ENCODE measurements at regions not wholly inside any gene's neighbourhood (a gene's known extent, or its start where the extent isn't known, plus 50 kb on each side); places are given as distances from the start of the nearest gene placed in this dataset.

DNA sequence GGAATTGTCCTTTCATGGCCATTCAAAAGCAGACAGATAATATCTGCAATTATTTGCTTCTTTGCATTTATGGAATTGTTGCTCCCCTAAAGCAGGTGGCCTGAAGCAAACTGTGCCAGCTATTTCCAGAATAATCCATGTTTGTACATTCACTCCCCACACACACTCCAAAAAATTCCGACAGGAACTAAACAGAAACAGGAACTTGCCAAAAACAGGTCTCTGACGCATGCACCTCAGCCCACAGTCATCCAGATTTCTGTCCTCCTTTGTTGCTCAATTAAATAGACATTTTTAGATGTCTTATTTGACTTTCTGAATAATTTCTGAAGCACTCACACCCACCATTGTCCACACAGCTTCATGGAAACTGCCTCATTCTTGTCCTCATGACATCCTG lies 71.5 kb upstream of the EDNRA start:
- DNase-seq = no peak
- Mint-ChIP-seq H3K9me3 (peaks cover 0 to 8% (median 4%) of the 10 kb centered on the region in 8 donors), H3K4me1 (no peaks in the 10 kb centered on the region), H3K27ac (no peak overlapping the region), H3K27me3 (no peaks in the 10 kb centered on the region), H3K4me3 (no peak overlapping the region), H3K36me3 (no peaks in the 10 kb centered on the region)
- intact Hi-C loops (cut with micrococcal nuclease) = no loop called here
- no peaks in the 10 kb centered on the region for H3K9me3 ChIP-seq (ENCODE audit: control insufficient read depth in 1 of 2, low read length in 2 of 2)
- no peak overlapping the region for H3K4me3 ChIP-seq (ENCODE audit: low read length in 2 of 2)
- ChIA-PET CTCF (ENCODE audit: partially characterized antibody) (no interaction called here), POLR2A (ENCODE audit: partially characterized antibody) (no interaction called here)
- no peaks in the 10 kb centered on the region for H3K27me3 ChIP-seq (ENCODE audit: insufficient read depth, low read length)
- H3K36me3 ChIP-seq (ENCODE audit: insufficient read depth, low read length) = no peaks in the 10 kb centered on the region
- H3K27ac ChIP-seq (ENCODE audit: low read depth, low read length) = no peak overlapping the region
- no peaks in the 10 kb centered on the region for H3K4me1 ChIP-seq (ENCODE audit: insufficient read depth, low read length)

DNA sequence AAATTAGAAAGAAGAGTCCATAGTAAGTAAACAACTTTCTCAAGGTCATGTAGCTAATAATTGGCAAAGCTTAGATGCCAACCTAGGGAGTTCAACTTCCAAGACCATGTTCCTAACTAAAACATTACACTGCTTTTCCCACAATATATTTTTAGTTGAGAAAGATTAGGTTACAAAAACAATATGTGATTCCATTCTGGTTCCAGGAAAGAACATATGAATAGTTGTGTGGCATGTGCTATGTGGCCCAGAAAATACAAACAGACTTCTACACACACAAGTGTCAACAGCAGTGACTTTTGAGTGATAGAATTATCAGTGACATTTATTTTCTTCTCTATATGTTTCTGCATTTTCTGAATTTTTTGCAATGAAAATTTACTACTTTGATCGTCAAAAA lies 62.7 kb upstream of the EDNRA start:
- H3K9me3 ChIP-seq (ENCODE audit: control insufficient read depth in 1 of 2, low read length in 2 of 2) = no peaks in the 10 kb centered on the region
- no peak for DNase-seq
- Mint-ChIP-seq H3K36me3 (no peaks in the 10 kb centered on the region), H3K9me3 (peaks cover 0 to 11% (median 4%) of the 10 kb centered on the region in 8 donors), H3K27me3 (no peaks in the 10 kb centered on the region), H3K4me3 (no peak overlapping the region), H3K27ac (no peak overlapping the region), H3K4me1 (no peaks in the 10 kb centered on the region)
- H3K27me3 ChIP-seq (ENCODE audit: insufficient read depth, low read length) = no peaks in the 10 kb centered on the region
- intact Hi-C loops (cut with micrococcal nuclease) = no loop called here
- POLR2A ChIA-PET (ENCODE audit: partially characterized antibody) = no interaction called here
- CTCF ChIA-PET (ENCODE audit: partially characterized antibody) = no interaction called here
- H3K36me3 ChIP-seq (ENCODE audit: insufficient read depth, low read length) = no peaks in the 10 kb centered on the region
- no peak overlapping the region for H3K4me3 ChIP-seq (ENCODE audit: low read length in 2 of 2)
- no peaks in the 10 kb centered on the region for H3K4me1 ChIP-seq (ENCODE audit: insufficient read depth, low read length)
- no peak overlapping the region for H3K27ac ChIP-seq (ENCODE audit: low read depth, low read length)

DNA sequence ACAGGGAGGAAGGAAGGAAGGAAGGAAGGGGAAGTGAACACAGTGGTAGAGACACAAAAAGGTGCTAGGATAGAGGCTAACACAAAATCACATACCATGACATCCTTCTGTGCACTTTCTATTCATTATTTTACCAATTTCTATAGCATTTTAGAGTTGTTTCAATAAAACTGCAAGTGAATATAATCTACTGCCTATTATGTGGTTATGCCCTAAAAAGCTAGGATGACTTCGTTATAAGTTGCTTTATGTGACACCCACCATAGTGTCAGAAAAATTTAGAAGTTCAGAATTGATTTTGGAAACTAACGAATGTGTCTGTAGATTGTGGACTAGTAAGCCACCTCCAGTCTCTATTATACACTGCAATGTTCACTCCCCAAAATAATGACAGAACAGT lies 59.4 kb upstream of the EDNRA start:
- intact Hi-C loops (cut with micrococcal nuclease) = no loop called here
- Mint-ChIP-seq H3K9me3 (peaks cover 0 to 8% (median 0%) of the 10 kb centered on the region in 8 donors), H3K36me3 (no peaks in the 10 kb centered on the region), H3K27me3 (no peaks in the 10 kb centered on the region), H3K4me3 (no peak overlapping the region), H3K27ac (no peak overlapping the region), H3K4me1 (no peaks in the 10 kb centered on the region)
- H3K27ac ChIP-seq (ENCODE audit: low read depth, low read length) = no peak overlapping the region
- H3K4me1 ChIP-seq (ENCODE audit: insufficient read depth, low read length) = no peaks in the 10 kb centered on the region
- ChIA-PET CTCF (ENCODE audit: partially characterized antibody) (no interaction called here), POLR2A (ENCODE audit: partially characterized antibody) (no interaction called here)
- H3K4me3 ChIP-seq (ENCODE audit: low read length in 2 of 2) = no peak overlapping the region
- H3K36me3 ChIP-seq (ENCODE audit: insufficient read depth, low read length) = no peaks in the 10 kb centered on the region
- no peaks in the 10 kb centered on the region for H3K27me3 ChIP-seq (ENCODE audit: insufficient read depth, low read length)
- H3K9me3 ChIP-seq (ENCODE audit: control insufficient read depth in 1 of 2, low read length in 2 of 2) = no peaks in the 10 kb centered on the region
- no peak for DNase-seq

DNA sequence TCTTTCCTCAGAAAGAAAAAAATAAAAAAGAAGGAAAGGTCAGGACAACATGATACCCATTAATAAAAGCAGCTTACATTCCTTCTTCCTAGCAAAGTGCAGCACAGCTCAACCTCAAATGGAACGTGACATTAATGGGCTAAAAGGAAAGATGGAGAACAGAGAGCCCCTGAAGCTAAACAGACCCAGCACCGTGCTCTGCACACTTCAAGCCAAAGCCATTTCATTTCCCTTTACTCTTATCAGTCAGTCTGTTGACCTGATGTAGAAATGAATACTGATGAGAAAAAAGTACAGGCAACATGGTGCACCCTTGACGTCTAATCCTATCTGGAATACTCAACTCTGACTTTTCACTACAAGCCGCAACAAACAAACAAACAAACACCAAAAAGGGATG lies 57.7 kb upstream of the EDNRA start:
- Histone ChIP-seq H3K9me3 (ENCODE audit: control insufficient read depth in 1 of 2, low read length in 2 of 2) (no peaks in the 10 kb centered on the region), H3K36me3 (ENCODE audit: insufficient read depth, low read length) (no peaks in the 10 kb centered on the region), H3K4me3 (ENCODE audit: low read length in 2 of 2) (no peak overlapping the region), H3K27me3 (ENCODE audit: insufficient read depth, low read length) (no peaks in the 10 kb centered on the region), H3K27ac (ENCODE audit: low read depth, low read length) (no peak overlapping the region), H3K4me1 (ENCODE audit: insufficient read depth, low read length) (no peaks in the 10 kb centered on the region)
- CTCF ChIA-PET (ENCODE audit: partially characterized antibody) = no interaction called here
- Mint-ChIP-seq H3K27ac (no peak overlapping the region), H3K4me1 (no peaks in the 10 kb centered on the region), H3K36me3 (no peaks in the 10 kb centered on the region), H3K4me3 (no peak overlapping the region), H3K9me3 (peaks cover 0 to 4% (median under 1%) of the 10 kb centered on the region in 8 donors), H3K27me3 (no peaks in the 10 kb centered on the region)
- intact Hi-C loops (cut with micrococcal nuclease) = no loop called here
- no peak for DNase-seq
- POLR2A ChIA-PET (ENCODE audit: partially characterized antibody) = no interaction called here

DNA sequence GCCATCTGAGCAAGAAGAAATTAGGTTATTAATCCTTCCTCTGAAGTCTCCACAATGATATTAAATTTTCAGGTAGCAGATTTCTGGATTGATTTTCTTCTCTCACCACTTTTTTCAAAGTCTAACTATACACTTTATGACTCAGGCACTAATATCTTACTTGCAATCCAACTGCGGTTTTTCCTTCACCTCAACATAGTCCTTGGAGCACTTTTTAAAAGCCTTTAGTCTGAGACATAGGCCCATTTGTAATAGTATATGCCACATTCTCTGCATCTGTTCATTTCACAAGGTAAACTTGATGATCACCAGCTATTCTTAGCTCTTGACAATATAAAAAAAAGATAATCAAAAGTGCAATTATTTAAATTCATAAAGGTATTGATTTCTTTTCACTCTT lies 55.9 kb upstream of the EDNRA start:
- CTCF ChIA-PET (ENCODE audit: partially characterized antibody) = no interaction called here
- Histone ChIP-seq H3K4me1 (ENCODE audit: insufficient read depth, low read length) (no peaks in the 10 kb centered on the region), H3K9me3 (ENCODE audit: control insufficient read depth in 1 of 2, low read length in 2 of 2) (no peaks in the 10 kb centered on the region), H3K4me3 (ENCODE audit: low read length in 2 of 2) (no peak overlapping the region), H3K36me3 (ENCODE audit: insufficient read depth, low read length) (no peaks in the 10 kb centered on the region), H3K27me3 (ENCODE audit: insufficient read depth, low read length) (no peaks in the 10 kb centered on the region), H3K27ac (ENCODE audit: low read depth, low read length) (no peak overlapping the region)
- no peaks in the 10 kb centered on the region for H3K36me3 Mint-ChIP-seq
- no peak overlapping the region for H3K27ac Mint-ChIP-seq
- no peaks in the 10 kb centered on the region for H3K4me1 Mint-ChIP-seq
- DNase-seq = no peak
- peaks cover 0 to 4% (median under 1%) of the 10 kb centered on the region in 8 donors for H3K9me3 Mint-ChIP-seq
- H3K27me3 Mint-ChIP-seq = no peaks in the 10 kb centered on the region
- intact Hi-C loops (cut with micrococcal nuclease) = no loop called here
- no peak overlapping the region for H3K4me3 Mint-ChIP-seq
- POLR2A ChIA-PET (ENCODE audit: partially characterized antibody) = no interaction called here

DNA sequence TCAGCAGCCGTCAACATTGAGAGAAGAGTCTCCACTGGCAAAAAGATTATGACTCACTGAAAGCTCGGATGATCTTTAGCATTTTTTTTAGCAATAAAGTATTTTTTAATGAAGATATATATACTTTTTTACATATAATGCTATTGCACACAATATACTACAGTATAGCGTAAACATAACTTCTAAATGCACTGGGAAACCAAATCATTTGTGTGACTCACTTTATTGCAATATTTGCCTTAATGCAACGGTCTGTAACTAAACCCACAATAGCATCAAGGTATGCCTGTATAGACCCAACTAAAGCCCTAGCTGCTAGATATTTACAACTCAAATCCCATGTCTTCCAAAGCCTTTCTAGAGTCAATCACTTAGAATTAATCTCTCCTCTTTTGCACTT lies 52.3 kb upstream of the EDNRA start:
- CTCF ChIA-PET (ENCODE audit: partially characterized antibody) = no interaction called here
- peaks cover 0 to 9% (median 2%) of the 10 kb centered on the region in 8 donors for H3K9me3 Mint-ChIP-seq
- H3K27me3 Mint-ChIP-seq = no peaks in the 10 kb centered on the region

DNA sequence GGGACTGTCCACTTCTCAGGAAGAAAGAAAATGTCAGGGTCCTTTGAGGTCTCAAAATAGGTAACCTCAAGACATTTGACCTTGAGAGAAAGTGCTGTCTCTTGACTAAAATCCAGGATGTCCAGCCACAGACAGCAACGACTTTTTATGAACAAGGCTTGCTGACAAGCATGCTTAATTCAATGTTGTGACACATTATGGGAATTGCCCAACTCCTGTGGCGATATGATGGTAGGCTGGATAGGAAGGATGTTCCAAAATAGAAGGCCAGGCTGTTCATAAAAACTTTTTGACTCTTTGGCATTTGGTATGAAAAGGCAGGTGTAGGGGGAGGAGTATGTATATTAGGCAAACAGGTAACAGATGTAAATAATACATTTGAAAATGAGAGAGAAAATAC lies 50.8 kb upstream of the EDNRA start:
- intact Hi-C loops (cut with micrococcal nuclease) = no loop called here
- Mint-ChIP-seq H3K4me3 (no peak overlapping the region), H3K4me1 (no peaks in the 10 kb centered on the region), H3K27ac (no peak overlapping the region), H3K27me3 (no peaks in the 10 kb centered on the region), H3K36me3 (no peaks in the 10 kb centered on the region), H3K9me3 (peaks cover 0 to 9% (median 4%) of the 10 kb centered on the region in 8 donors)
- Histone ChIP-seq H3K27ac (ENCODE audit: low read depth, low read length) (no peak overlapping the region), H3K36me3 (ENCODE audit: insufficient read depth, low read length) (no peaks in the 10 kb centered on the region), H3K4me3 (ENCODE audit: low read length in 2 of 2) (no peak overlapping the region), H3K4me1 (ENCODE audit: insufficient read depth, low read length) (no peaks in the 10 kb centered on the region), H3K27me3 (ENCODE audit: insufficient read depth, low read length) (no peaks in the 10 kb centered on the region), H3K9me3 (ENCODE audit: control insufficient read depth in 1 of 2, low read length in 2 of 2) (no peaks in the 10 kb centered on the region)
- ChIA-PET CTCF (ENCODE audit: partially characterized antibody) (no interaction called here), POLR2A (ENCODE audit: partially characterized antibody) (no interaction called here)
- no peak for DNase-seq

More for the DNA sequence above, 52.3 kb upstream of the EDNRA start:
- no peaks in the 10 kb centered on the region for H3K4me1 Mint-ChIP-seq
- POLR2A ChIA-PET (ENCODE audit: partially characterized antibody) = no interaction called here
- Histone ChIP-seq H3K9me3 (ENCODE audit: control insufficient read depth in 1 of 2, low read length in 2 of 2) (no peaks in the 10 kb centered on the region), H3K27me3 (ENCODE audit: insufficient read depth, low read length) (no peaks in the 10 kb centered on the region), H3K27ac (ENCODE audit: low read depth, low read length) (no peak overlapping the region), H3K4me1 (ENCODE audit: insufficient read depth, low read length) (no peaks in the 10 kb centered on the region), H3K36me3 (ENCODE audit: insufficient read depth, low read length) (no peaks in the 10 kb centered on the region), H3K4me3 (ENCODE audit: low read length in 2 of 2) (no peak overlapping the region)
- H3K36me3 Mint-ChIP-seq = no peaks in the 10 kb centered on the region
- H3K4me3 Mint-ChIP-seq = no peak overlapping the region
- DNase-seq = no peak
- H3K27ac Mint-ChIP-seq = no peak overlapping the region
- intact Hi-C loops (cut with micrococcal nuclease) = no loop called here
